ENCODE measurements at regions not wholly inside any gene's neighbourhood (a gene's known extent, or its start where the extent isn't known, plus 50 kb on each side); places are given as distances from the start of the nearest gene placed in this dataset.

- Histone ChIP-seq H3K9me3 (replicated peaks in 1 of 3) (no peaks in the 10 kb centered on the region), H3K27ac (no peak overlapping the region), H3K4me3 (no peak overlapping the region), H3K4me1 (replicated peaks in 1 of 2) (no peaks in the 10 kb centered on the region), H3K36me3 (replicated peaks in 1 of 2) (no peaks in the 10 kb centered on the region), H3K27me3 (no peaks in the 10 kb centered on the region)
- WGBS, 4 donors, result 68 to 75% (median 71%) methylated on average over 11 to 15 of the region's 15 CpGs
- intact Hi-C loops (cut with DNase I), result no loop called here
- no peak for DNase-seq
- no peak for TF ChIP-seq POLR2A (IDR thresholded peaks at IDR 0.05)
- TF ChIP-seq CTCF (IDR thresholded peaks at IDR 0.05), result no peak
Measured at GRCh38 chr22:48449466-48450187, 1378.0 kb downstream of the BRD1 start.

- Histone ChIP-seq H3K36me3 (replicated peaks in 1 of 2) (no peaks in the 10 kb centered on the region), H3K4me1 (replicated peaks in 1 of 2) (no peaks in the 10 kb centered on the region), H3K27ac (no peak overlapping the region), H3K9me3 (replicated peaks in 1 of 3) (no peaks in the 10 kb centered on the region), H3K27me3 (no peaks in the 10 kb centered on the region), H3K4me3 (no peak overlapping the region)
- TF ChIP-seq POLR2A (IDR thresholded peaks at IDR 0.05), result no peak
- TF ChIP-seq CTCF (IDR thresholded peaks at IDR 0.05), result no peak
- intact Hi-C loops (cut with DNase I), result no loop called here
- 81 to 93% (median 88%) methylated on average over 7 of the region's 7 CpGs for WGBS, 4 donors
- DNase-seq, result no peak
Measured at GRCh38 chr22:48448821-48449220, 1378.9 kb downstream of the BRD1 start.

- Histone ChIP-seq H3K27ac (no peak overlapping the region), H3K9me3 (replicated peaks in 1 of 3) (no peaks in the 10 kb centered on the region), H3K4me3 (no peak overlapping the region), H3K4me1 (replicated peaks in 1 of 2) (no peaks in the 10 kb centered on the region), H3K36me3 (replicated peaks in 1 of 2) (no peaks in the 10 kb centered on the region), H3K27me3 (no peaks in the 10 kb centered on the region)
- intact Hi-C loops (cut with DNase I), result no loop called here
- DNase-seq, result no peak
- WGBS, 4 donors, result 72 to 78% (median 75%) methylated on average over 17 of the region's 17 CpGs
- no peak for TF ChIP-seq POLR2A (IDR thresholded peaks at IDR 0.05)
- no peak for TF ChIP-seq CTCF (IDR thresholded peaks at IDR 0.05)
Measured at GRCh38 chr22:48445113-48445827, 1382.4 kb downstream of the BRD1 start.

- H3K36me3 ChIP-seq (replicated peaks in 1 of 2), result no peaks in the 10 kb centered on the region
- no peak for TF ChIP-seq CTCF (IDR thresholded peaks at IDR 0.05)
- TF ChIP-seq POLR2A (IDR thresholded peaks at IDR 0.05), result no peak
Measured at GRCh38 chr22:48444320-48445112, 1383.2 kb downstream of the BRD1 start.

More at GRCh38 chr22:48444320-48445112, 1383.2 kb downstream of the BRD1 start:
- no peaks in the 10 kb centered on the region for H3K9me3 ChIP-seq (replicated peaks in 1 of 3)
- no peak overlapping the region for H3K27ac ChIP-seq
- intact Hi-C loops (cut with DNase I), result no loop called here
- no peak overlapping the region for H3K4me3 ChIP-seq
- DNase-seq, result no peak
- H3K27me3 ChIP-seq, result no peaks in the 10 kb centered on the region
- H3K4me1 ChIP-seq (replicated peaks in 1 of 2), result no peaks in the 10 kb centered on the region
- WGBS, 4 donors, result 64 to 84% (median 75%) methylated on average over 14 to 19 of the region's 19 CpGs

All from adrenal gland (tissue), 9 donors.